ENCODE measurements at regions not wholly inside any gene's neighbourhood (a gene's known extent, or its start where the extent isn't known, plus 50 kb on each side); places are given as distances from the start of the nearest gene placed in this dataset.

- no peak for TF ChIP-seq ZNF274 (IDR thresholded peaks at IDR 0.05; ENCODE audit: low read depth, low read length)
- no peak for TF ChIP-seq SUZ12 (IDR thresholded peaks at IDR 0.05; ENCODE audit: extremely low read depth, insufficient read depth, insufficient read length)
- no peak for TF ChIP-seq YY1 (IDR thresholded peaks at IDR 0.05; ENCODE audit: insufficient read depth, insufficient read length)
Observed at GRCh38 chr2:17148407-17149145, 369.7 kb downstream of the RAD51AP2 start.

All from NT2/D1 (cell line).